IMR-90 (cell line): ENCODE measurements at regions not wholly inside any gene's neighbourhood (a gene's known extent, or its start where the extent isn't known, plus 50 kb on each side); places are given as distances from the start of the nearest gene placed in this dataset.

Experiments used
- ATAC-seq: fragments of 200-7000 bp; cut with Tn5 transposase; 2 replicates; pipeline ENCODE4 v1.9.1; 2020; ENCODE audit warnings: low read depth, mild to moderate bottlenecking, moderate library complexity
- BruUV-seq: library from RNA; stranded (reverse); fragments of 400-500 nt; replicated peaks from 2 replicates; lab custom pipeline; 2021; lab: Mats Ljungman, UMichigan
- CTCF ChIA-PET: fragments of 300-600 bp; formaldehyde crosslinking; extraction: SDS; loops from one replicate; lab custom pipeline; 2021; ENCODE audit warnings: antibody characterized with exemption; lab: Yijun Ruan, JAX
- POLR2A ChIA-PET: fragments of 300-600 bp; sonication (Branson Sonifier 250); formaldehyde crosslinking; loops from one replicate; lab custom pipeline; 2022; ENCODE audit warnings: antibody characterized with exemption; ENCODE audit not compliant: unreplicated experiment; lab: Charles Lee
- DNase-seq: peaks from one replicate; pipeline ENCODE4 v3.0.0; 2013
- H2AFZ ChIP-seq: replicated peaks from 2 replicates; pipeline ENCODE3; 2013; ENCODE audit warnings: low read length, mild to moderate bottlenecking; ENCODE audit not compliant: poor library complexity
- H2AK5ac ChIP-seq: 2 replicates; pipeline ENCODE4 v1.6.1; 2013; ENCODE audit warnings: low read depth, low read length, inconsistent platforms
- H2AK9ac ChIP-seq: replicated peaks from 2 replicates; pipeline ENCODE3; 2013; ENCODE audit warnings: mild to moderate bottlenecking, low read depth, low read length, moderate library complexity; ENCODE audit not compliant: poor library complexity
- H2BK120ac ChIP-seq: 2 replicates; pipeline ENCODE4 v1.6.1; 2013; ENCODE audit warnings: low read depth, low read length, inconsistent platforms
- H2BK15ac ChIP-seq: 3 replicates; pipeline ENCODE4 v1.6.1; 2013; ENCODE audit warnings: low read depth, low read length, inconsistent platforms
- H2BK20ac ChIP-seq: 2 replicates; pipeline ENCODE4 v1.6.1; 2013; ENCODE audit warnings: low read depth, mild to moderate bottlenecking, inconsistent platforms, low read length, moderate library complexity
- H2BK5ac ChIP-seq: 2 replicates; pipeline ENCODE4 v1.6.1; 2013; ENCODE audit warnings: mild to moderate bottlenecking, low read depth, low read length, inconsistent platforms; ENCODE audit not compliant: poor library complexity, severe bottlenecking
- H3K14ac ChIP-seq: replicated peaks from 2 replicates; pipeline ENCODE4 v1.6.1; 2013; ENCODE audit warnings: low read depth, low read length, inconsistent platforms
- H3K18ac ChIP-seq: 2 replicates; pipeline ENCODE4 v1.6.1; 2013; ENCODE audit warnings: low read depth, low read length, control low read depth
- H3K23ac ChIP-seq: 2 replicates; pipeline ENCODE4 v1.6.1; 2013; ENCODE audit warnings: low read depth, low read length, inconsistent platforms
- H3K27ac ChIP-seq: 2 replicates; pipeline ENCODE4 v1.5.1; 2013; ENCODE audit warnings: mild to moderate bottlenecking, control low read depth, low read length; ENCODE audit not compliant: insufficient read depth
- H3K27me3 ChIP-seq: 2 replicates; pipeline ENCODE4 v1.6.1; 2013; ENCODE audit warnings: low read length; ENCODE audit not compliant: control insufficient read depth, insufficient read depth
- H3K36me3 ChIP-seq: 2 replicates; pipeline ENCODE4 v1.6.1; 2013; ENCODE audit warnings: low read length, mixed read lengths; ENCODE audit not compliant: control insufficient read depth, insufficient read depth
- H3K4ac ChIP-seq: 2 replicates; pipeline ENCODE4 v1.6.1; 2013; ENCODE audit warnings: low read depth, low read length, inconsistent platforms
- H3K4me1 ChIP-seq: 2 replicates; pipeline ENCODE4 v1.6.1; 2013; ENCODE audit warnings: low read length, mixed read lengths; ENCODE audit not compliant: control insufficient read depth, insufficient read depth
- H3K4me2 ChIP-seq: 2 replicates; pipeline ENCODE4 v1.6.1; 2013; ENCODE audit warnings: low read depth, mild to moderate bottlenecking, control low read depth, low read length, moderate library complexity
- H3K4me3 ChIP-seq: 2 replicates; pipeline ENCODE4 v1.5.1; 2013; ENCODE audit warnings: low read depth, mild to moderate bottlenecking, control low read depth, low read length, moderate library complexity; ENCODE audit not compliant: insufficient read depth
- H3K56ac ChIP-seq: 2 replicates; pipeline ENCODE4 v1.6.1; 2013; ENCODE audit warnings: low read length, inconsistent platforms; ENCODE audit not compliant: insufficient read depth; ENCODE audit errors: extremely low read depth
- H3K79me1 ChIP-seq, 2 experiments: 2 replicates each; pipeline ENCODE4 v1.6.1; 2013; ENCODE audit warnings: low read length in 2 of 2, inconsistent platforms in 1 of 2, low read depth in 1 of 2
- H3K9ac ChIP-seq: 2 replicates; pipeline ENCODE4 v1.6.1; 2013; ENCODE audit warnings: low read depth, low read length, control low read depth
- H3K9me1 ChIP-seq: 2 replicates; pipeline ENCODE4 v1.6.1; 2013; ENCODE audit warnings: low read length, inconsistent platforms; ENCODE audit not compliant: insufficient read depth
- H3K9me3 ChIP-seq: 2 replicates; pipeline ENCODE4 v1.6.1; 2013; ENCODE audit warnings: low read length; ENCODE audit not compliant: control insufficient read depth, insufficient read depth
- H4K20me1 ChIP-seq: 2 replicates; pipeline ENCODE4 v1.6.1; 2013; ENCODE audit warnings: low read length, inconsistent platforms; ENCODE audit not compliant: insufficient read depth
- H4K5ac ChIP-seq: 2 replicates; pipeline ENCODE4 v1.6.1; 2013; ENCODE audit warnings: mild to moderate bottlenecking, low read depth, low read length, control low read depth
- H4K8ac ChIP-seq, 2 experiments: 2 replicates each; pipeline ENCODE4 v1.6.1; 2013; ENCODE audit warnings: low read depth in 2 of 2, low read length in 2 of 2, control low read depth in 1 of 2, inconsistent platforms in 1 of 2
- H4K91ac ChIP-seq: 2 replicates; pipeline ENCODE4 v1.6.1; 2013; ENCODE audit warnings: low read depth, low read length, inconsistent platforms; ENCODE audit not compliant: insufficient read depth
- FOS ChIP-seq: fragments of 150-350 bp; IDR thresholded peaks from 2 replicates; pipeline ENCODE4 v1.6.1; 2016; ENCODE audit warnings: low read depth, low read length
- MAZ ChIP-seq: IDR thresholded peaks from 2 replicates; pipeline ENCODE4 v1.6.1; 2012; ENCODE audit warnings: low read depth, mild to moderate bottlenecking, low read length, improper control_type of control experiment, moderate library complexity, borderline replicate concordance
- NFE2L2 ChIP-seq: fragments of 150-350 bp; IDR thresholded peaks from 2 replicates; pipeline ENCODE4 v1.6.1; 2016; ENCODE audit warnings: low read depth, mild to moderate bottlenecking, low read length
- RAD21 ChIP-seq: IDR thresholded peaks from 2 replicates; pipeline ENCODE4 v1.6.1; 2012; ENCODE audit warnings: low read length, improper control_type of control experiment
- RCOR1 ChIP-seq: IDR thresholded peaks from 2 replicates; pipeline ENCODE4 v1.6.1; 2012; ENCODE audit warnings: mild to moderate bottlenecking, low read length, improper control_type of control experiment; ENCODE audit not compliant: insufficient replicate concordance
- WGBS, 2 experiments: methylation state at CpG; one replicate each; pipeline versions ENCODE4 v1.1.5 to v1.1.7; 2013; ENCODE audit warnings: missing lambda C conversion rate in 2 of 2; ENCODE audit not compliant: insufficient read length in 1 of 2; ENCODE audit errors: extremely low coverage in 2 of 2; 5-methylcytosine and 5-hydroxymethylcytosine counted together
- dilution Hi-C: fragments of 300-500 bp; cut with HindIII; formaldehyde crosslinking; loops from one replicate; pipeline ENCODE4 v1.14.3; 2018; ENCODE audit warnings: low sequenced_read_pairs; ENCODE audit not compliant: unreplicated experiment
- in situ Hi-C: fragments of 300-500 bp; cut with MboI; formaldehyde crosslinking; loops from 3 replicates; pipeline ENCODE4 v1.14.3; 2019; ENCODE audit warnings: low sequenced_read_pairs, inconsistent platforms, mixed read lengths
- intact Hi-C: fragments of 100-400 bp; cut with micrococcal nuclease; formaldehyde crosslinking; loops from 2 replicates; pipeline ENCODE4 v1.10.0; 2022

- no peaks in the 10 kb centered on the region for H3K36me3 ChIP-seq
- H2BK20ac ChIP-seq = no peak overlapping the region
- intact Hi-C loops = no loop called here
- no peak overlapping the region for H3K56ac ChIP-seq
- CTCF ChIA-PET = interaction anchor here (0.6 kb wide), 1 partner anchor 11 kb away, joined by 3 read pairs; no protein-coding TSS in a partner anchor
- TF ChIP-seq NFE2L2 (no peak), RAD21 (no peak), FOS (no peak), MAZ (no peak), RCOR1 (no peak)
- H3K14ac ChIP-seq = no peak overlapping the region
- H2BK5ac ChIP-seq = no peak overlapping the region
- no peak overlapping the region for H2AK5ac ChIP-seq
- no peaks in the 10 kb centered on the region for H3K4me1 ChIP-seq
- H3K9me1 ChIP-seq = no peaks in the 10 kb centered on the region
- H3K9me3 ChIP-seq = no peaks in the 10 kb centered on the region
- H3K79me1 ChIP-seq = no peaks in the 10 kb centered on the region
- H3K4me3 ChIP-seq = no peak overlapping the region
- H3K27ac ChIP-seq = no peak overlapping the region
- in situ Hi-C loops = no loop called here
- POLR2A ChIA-PET = no interaction called here
- H3K18ac ChIP-seq = no peak overlapping the region
- no peak overlapping the region for H2AFZ ChIP-seq
- no peak overlapping the region for H2AK9ac ChIP-seq
- no peak overlapping the region for H3K4me2 ChIP-seq
- H3K4ac ChIP-seq = no peak overlapping the region
- H4K5ac ChIP-seq = no peak overlapping the region
- no peak overlapping the region for H4K8ac ChIP-seq
- no peak overlapping the region for H3K9ac ChIP-seq
- no peak overlapping the region for H3K23ac ChIP-seq
- no TSS peak for BruUV-seq
- no peaks in the 10 kb centered on the region for H3K27me3 ChIP-seq
- DNase-seq = no peak
- WGBS, 2 experiments = no CpG with 5 or more reads among the region's 3 CpGs
- no peak overlapping the region for H2BK15ac ChIP-seq
- dilution Hi-C loops = no loop called here
- no peaks in the 10 kb centered on the region for H4K20me1 ChIP-seq
- no peak for ATAC-seq
- no peak overlapping the region for H2BK120ac ChIP-seq
- H4K91ac ChIP-seq = no peak overlapping the region
Measured at GRCh38 chr10:89937494-89937893, 236.1 kb downstream of the KIF20B start.
